NB4 (cell line): ENCODE measurements at regions not wholly inside any gene's neighbourhood (a gene's known extent, or its start where the extent isn't known, plus 50 kb on each side); places are given as distances from the start of the nearest gene placed in this dataset.

Source experiments
- DNase-seq: peaks from one replicate; pipeline ENCODE4 v3.0.0; 2010; ENCODE audit warnings: low read depth
- H3K4me3 ChIP-seq: one replicate; pipeline ENCODE4 v1.5.1; 2011; ENCODE audit warnings: mild to moderate bottlenecking, low read depth, low read length, moderate library complexity
- MYC ChIP-seq: IDR thresholded peaks from 2 replicates; pipeline ENCODE4 v1.6.1; 2011; ENCODE audit warnings: low read depth, low read length
- POLR2A ChIP-seq: IDR thresholded peaks from 2 replicates; pipeline ENCODE4 v1.6.1; 2011; ENCODE audit warnings: mild to moderate bottlenecking; ENCODE audit not compliant: insufficient read length; ENCODE audit errors: extremely low read depth
- TF ChIP-seq, protein P1 (sequence below): IDR thresholded peaks from 2 replicates; pipeline ENCODE4 v1.6.1; 2011; ENCODE audit warnings: low read depth, low read length
- TF ChIP-seq, protein P2 (sequence below): IDR thresholded peaks from one replicate; pipeline ENCODE4 v1.5.1; 2012; ENCODE audit warnings: low read depth, low read length

DNA sequence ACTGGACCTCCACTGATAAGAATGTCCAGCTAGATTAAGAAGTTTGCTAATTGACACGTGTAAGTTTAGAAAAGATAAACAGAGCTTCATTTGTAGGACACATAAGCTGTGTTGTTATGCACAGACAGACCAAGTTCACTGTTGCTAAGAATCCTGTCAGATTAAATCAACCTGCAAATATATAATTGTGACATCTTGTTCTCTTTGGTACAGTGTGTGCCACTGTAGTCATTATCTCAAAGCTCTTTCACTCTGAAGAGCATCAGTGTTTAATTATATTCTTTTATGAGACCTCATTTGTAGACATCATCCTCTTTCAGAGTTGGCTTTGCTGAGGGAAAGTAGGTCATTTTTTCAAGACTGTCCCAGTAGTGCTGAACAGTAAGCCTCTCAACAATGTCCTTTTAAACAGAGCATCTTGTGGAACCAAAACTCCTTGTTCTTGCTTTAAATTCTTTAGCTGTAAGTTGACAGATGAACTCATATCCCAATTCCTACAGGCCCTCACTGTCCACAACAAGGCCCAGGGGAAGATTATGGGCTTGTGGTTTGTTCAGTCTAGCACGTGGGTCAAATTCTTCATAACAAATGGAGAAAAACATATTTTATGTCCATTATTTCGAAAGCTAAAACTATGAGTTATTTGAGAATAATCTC lies 252.4 kb downstream of the HDGFL1 start:
- TF ChIP-seq MYC: no peak
- TF ChIP-seq, protein P1, sequence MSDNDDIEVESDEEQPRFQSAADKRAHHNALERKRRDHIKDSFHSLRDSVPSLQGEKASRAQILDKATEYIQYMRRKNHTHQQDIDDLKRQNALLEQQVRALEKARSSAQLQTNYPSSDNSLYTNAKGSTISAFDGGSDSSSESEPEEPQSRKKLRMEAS: no peak
- no peak for TF ChIP-seq POLR2A
- TF ChIP-seq, protein P2, sequence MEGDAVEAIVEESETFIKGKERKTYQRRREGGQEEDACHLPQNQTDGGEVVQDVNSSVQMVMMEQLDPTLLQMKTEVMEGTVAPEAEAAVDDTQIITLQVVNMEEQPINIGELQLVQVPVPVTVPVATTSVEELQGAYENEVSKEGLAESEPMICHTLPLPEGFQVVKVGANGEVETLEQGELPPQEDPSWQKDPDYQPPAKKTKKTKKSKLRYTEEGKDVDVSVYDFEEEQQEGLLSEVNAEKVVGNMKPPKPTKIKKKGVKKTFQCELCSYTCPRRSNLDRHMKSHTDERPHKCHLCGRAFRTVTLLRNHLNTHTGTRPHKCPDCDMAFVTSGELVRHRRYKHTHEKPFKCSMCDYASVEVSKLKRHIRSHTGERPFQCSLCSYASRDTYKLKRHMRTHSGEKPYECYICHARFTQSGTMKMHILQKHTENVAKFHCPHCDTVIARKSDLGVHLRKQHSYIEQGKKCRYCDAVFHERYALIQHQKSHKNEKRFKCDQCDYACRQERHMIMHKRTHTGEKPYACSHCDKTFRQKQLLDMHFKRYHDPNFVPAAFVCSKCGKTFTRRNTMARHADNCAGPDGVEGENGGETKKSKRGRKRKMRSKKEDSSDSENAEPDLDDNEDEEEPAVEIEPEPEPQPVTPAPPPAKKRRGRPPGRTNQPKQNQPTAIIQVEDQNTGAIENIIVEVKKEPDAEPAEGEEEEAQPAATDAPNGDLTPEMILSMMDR: no peak
- DNase-seq: no peak
- H3K4me3 ChIP-seq: no peak overlapping the region

DNA sequence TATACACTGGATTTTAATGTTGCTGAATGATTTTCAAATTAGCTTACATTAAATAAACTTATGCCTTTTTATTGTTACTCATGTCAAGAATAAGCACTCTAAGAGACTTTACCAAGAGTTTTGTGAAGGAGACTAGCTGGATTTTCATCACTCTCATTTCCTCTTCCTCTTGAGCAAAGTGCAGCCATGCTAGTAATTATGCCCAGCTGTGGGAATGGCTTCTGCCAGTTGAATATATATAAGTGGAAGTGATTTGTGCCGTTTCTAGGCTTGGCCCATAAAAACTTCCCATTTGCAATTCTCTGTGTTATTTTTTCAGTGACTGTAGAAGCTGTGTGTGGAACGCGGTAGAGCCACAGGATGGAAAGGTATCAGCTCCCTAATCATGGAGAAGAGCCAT lies 255.8 kb downstream of the HDGFL1 start:
- TF ChIP-seq MYC (no peak), POLR2A (no peak)
- TF ChIP-seq, protein P2: no peak
- TF ChIP-seq, protein P1: no peak
- no peak for DNase-seq
- no peak overlapping the region for H3K4me3 ChIP-seq

DNA sequence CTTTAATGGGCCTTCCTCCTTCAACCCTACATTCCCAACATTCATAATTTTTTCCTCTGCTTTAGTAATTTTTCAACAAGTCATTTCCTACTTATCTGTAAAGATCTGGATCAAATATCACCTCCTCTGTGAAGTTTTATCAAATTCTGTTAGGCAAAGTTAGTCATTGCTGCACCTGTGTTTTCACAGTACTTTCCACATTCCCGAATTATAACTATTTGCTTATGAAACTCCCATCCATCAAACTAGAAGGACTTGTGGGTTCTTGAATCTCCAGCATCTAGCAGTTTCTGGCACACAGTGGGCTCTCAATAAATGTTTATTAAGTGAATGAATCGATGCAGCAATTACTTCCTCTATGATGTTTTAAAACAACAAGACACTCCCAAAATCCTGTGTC lies 257.6 kb downstream of the HDGFL1 start:
- TF ChIP-seq MYC (no peak), POLR2A (no peak)
- TF ChIP-seq, protein P1: no peak
- TF ChIP-seq, protein P2: no peak
- no peak for DNase-seq
- H3K4me3 ChIP-seq: no peak overlapping the region

DNA sequence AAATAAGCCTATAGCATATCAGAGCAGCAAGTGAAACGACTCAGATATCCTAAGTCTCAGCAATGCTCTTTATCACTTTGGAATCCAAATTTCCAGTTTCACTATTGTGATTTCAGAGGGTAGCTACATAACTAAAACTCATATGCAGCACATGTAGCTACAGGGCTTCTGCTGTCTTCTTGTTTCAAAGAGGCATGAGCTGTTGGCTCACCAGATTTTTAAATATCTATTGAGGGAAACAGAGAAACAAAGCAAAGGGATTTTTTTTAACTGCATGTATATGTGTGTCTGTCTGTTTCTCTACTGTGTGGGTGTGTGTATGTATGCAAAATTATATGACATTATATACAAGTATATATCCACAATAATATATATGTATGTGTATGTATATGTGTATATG lies 258.4 kb downstream of the HDGFL1 start:
- H3K4me3 ChIP-seq: no peak overlapping the region
- no peak for DNase-seq
- TF ChIP-seq, protein P2: no peak
- TF ChIP-seq POLR2A (no peak), MYC (no peak)
- TF ChIP-seq, protein P1: no peak

DNA sequence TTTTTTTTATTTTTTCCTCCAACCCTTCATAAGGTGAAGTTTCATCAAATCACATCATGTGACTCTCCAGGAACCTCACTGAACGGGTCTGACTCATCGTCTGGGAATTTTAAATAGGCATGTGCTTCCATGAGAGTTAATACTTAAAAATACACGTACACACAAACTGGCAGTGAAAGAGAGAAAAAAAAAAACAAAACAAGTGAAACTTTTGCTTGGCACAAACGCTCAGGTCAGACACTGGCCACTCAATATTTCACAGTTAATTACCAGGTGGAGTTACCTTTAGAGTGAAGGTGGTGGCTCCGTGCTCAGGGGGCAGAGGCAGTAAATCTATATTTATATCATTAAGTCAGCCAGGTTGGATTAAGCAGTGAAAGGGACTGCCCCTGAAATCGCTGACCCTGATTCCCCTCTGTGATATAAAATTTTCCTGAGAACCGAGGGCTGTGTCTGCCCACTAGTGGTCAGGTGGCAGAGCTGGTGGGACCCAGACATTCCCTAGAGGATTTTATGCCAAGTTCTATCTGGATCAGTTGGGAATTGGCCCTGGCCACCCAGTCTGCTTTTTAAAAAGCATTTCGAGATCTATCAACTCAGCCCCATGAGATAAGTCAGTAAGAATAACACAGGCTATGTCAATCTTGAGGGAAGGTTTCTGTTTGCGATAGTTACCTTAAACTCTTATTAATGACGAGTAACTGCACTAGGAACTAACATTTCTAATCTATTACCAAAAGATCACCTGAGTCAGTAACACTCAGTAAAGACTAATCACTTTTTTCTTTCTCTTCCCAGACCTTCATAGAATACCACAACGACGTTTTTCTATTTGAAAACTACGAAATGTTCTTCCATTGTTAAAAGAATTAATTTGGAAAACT lies 259.1 kb downstream of the HDGFL1 start:
- H3K4me3 ChIP-seq: no peak overlapping the region
- DNase-seq: peak; percentile 20

More for the DNA sequence above, 259.1 kb downstream of the HDGFL1 start:
- no peak for TF ChIP-seq MYC
- TF ChIP-seq, protein P1: no peak
- TF ChIP-seq, protein P2: peak; percentile 54
- no peak for TF ChIP-seq POLR2A
